Neural progenitor cell (in vitro differentiated cells): ENCODE measurements at regions not wholly inside any gene's neighbourhood (a gene's known extent, or its start where the extent isn't known, plus 50 kb on each side); places are given as distances from the start of the nearest gene placed in this dataset.

ENCODE experiments used
- DNase-seq: peaks from one replicate; pipeline ENCODE4 v3.0.0-alpha.2; 2016; ENCODE audit warnings: low spot score
- H2AFZ ChIP-seq: fragments of 200-600 bp; sonication (generic); replicated peaks from 2 replicates; pipeline ENCODE4 v1.6.1; 2016; ENCODE audit warnings: antibody characterized with exemption
- H3F3A ChIP-seq: fragments of 200-600 bp; sonication (generic); 2 replicates; pipeline ENCODE4 v1.6.1; 2016; ENCODE audit warnings: antibody characterized with exemption, low read depth
- H3K27ac ChIP-seq: fragments of 200-600 bp; sonication (generic); 2 replicates; pipeline ENCODE4 v1.5.1; 2016; ENCODE audit warnings: mild to moderate bottlenecking
- H3K27me3 ChIP-seq: fragments of 200-600 bp; sonication (generic); 2 replicates; pipeline ENCODE4 v1.6.1; 2016; ENCODE audit warnings: mild to moderate bottlenecking, moderate library complexity
- H3K36me3 ChIP-seq: fragments of 200-600 bp; sonication (generic); 2 replicates; pipeline ENCODE4 v1.5.1; 2016
- H3K4me1 ChIP-seq: fragments of 200-600 bp; sonication (generic); 2 replicates; pipeline ENCODE4 v1.6.1; 2016; ENCODE audit warnings: mixed run types
- H3K4me2 ChIP-seq: fragments of 200-600 bp; sonication (generic); 2 replicates; pipeline ENCODE4 v1.6.1; 2016
- H3K4me3 ChIP-seq: fragments of 200-600 bp; sonication (generic); 2 replicates; pipeline ENCODE4 v1.5.1; 2016
- H3K79me2 ChIP-seq: fragments of 200-600 bp; sonication (generic); 2 replicates; pipeline ENCODE4 v1.6.1; 2016; ENCODE audit warnings: low read depth
- H3K9ac ChIP-seq: fragments of 200-600 bp; sonication (generic); 2 replicates; pipeline ENCODE4 v1.6.1; 2016
- H3K9me3 ChIP-seq: fragments of 200-600 bp; sonication (generic); 2 replicates; pipeline ENCODE4 v1.5.1; 2016; ENCODE audit warnings: low read depth
- H4K20me1 ChIP-seq: fragments of 200-600 bp; sonication (generic); 2 replicates; pipeline ENCODE4 v1.6.1; 2016; ENCODE audit warnings: low read depth
- H3K27ac Mint-ChIP-seq: 3 replicates; pipeline ENCODE4 v1.8.0; 2021; ENCODE audit warnings: mixed read lengths
- H3K27me3 Mint-ChIP-seq: 2 replicates; pipeline ENCODE4 v1.8.0; 2022; ENCODE audit warnings: low read depth, mild to moderate bottlenecking, inconsistent platforms, moderate library complexity, mixed read lengths; ENCODE audit not compliant: insufficient read depth
- H3K36me3 Mint-ChIP-seq: 3 replicates; pipeline ENCODE4 v1.8.0; 2021; ENCODE audit warnings: mixed read lengths
- H3K4me1 Mint-ChIP-seq: 3 replicates; pipeline ENCODE4 v1.8.0; 2021; ENCODE audit warnings: mixed read lengths
- H3K4me3 Mint-ChIP-seq: 3 replicates; pipeline ENCODE4 v1.8.0; 2021; ENCODE audit warnings: mild to moderate bottlenecking, moderate library complexity, mixed read lengths
- H3K9me3 Mint-ChIP-seq: 3 replicates; pipeline ENCODE4 v1.8.0; 2020; ENCODE audit warnings: mixed read lengths
- CTCF ChIP-seq: fragments of 200-600 bp; sonication (generic); IDR thresholded peaks from 2 replicates; pipeline ENCODE4 v1.5.1; 2017; ENCODE audit warnings: antibody characterized with exemption, mild to moderate bottlenecking
- EZH2 ChIP-seq: fragments of 200-600 bp; sonication (generic); IDR thresholded peaks from 2 replicates; pipeline ENCODE4 v1.6.1; 2017; ENCODE audit warnings: antibody characterized with exemption, mild to moderate bottlenecking, moderate library complexity
- EZH2phosphoT487 ChIP-seq: fragments of 200-600 bp; sonication (generic); IDR thresholded peaks from 2 replicates; pipeline ENCODE4 v1.6.1; 2017; ENCODE audit warnings: antibody characterized with exemption

GRCh38 chr20:52098186-52098585, 93.4 kb downstream of the ZFP64 start:
- H3K4me2 ChIP-seq, result no peak overlapping the region
- peaks cover 2% of the 10 kb centered on the region for H3K4me1 ChIP-seq
- Mint-ChIP-seq H3K27me3 (peaks cover 10% of the 10 kb centered on the region), H3K4me3 (no peak overlapping the region), H3K27ac (no peak overlapping the region), H3K4me1 (no peaks in the 10 kb centered on the region), H3K9me3 (no peaks in the 10 kb centered on the region), H3K36me3 (no peaks in the 10 kb centered on the region)
- DNase-seq, result no peak
- TF ChIP-seq EZH2 (no peak), CTCF (no peak), EZH2phosphoT487 (no peak)
- H3K79me2 ChIP-seq, result peaks cover 11% of the 10 kb centered on the region
- H3K27ac ChIP-seq, result no peak overlapping the region
- peaks cover 11% of the 10 kb centered on the region for H3K27me3 ChIP-seq
- no peaks in the 10 kb centered on the region for H3K36me3 ChIP-seq
- no peak overlapping the region for H3K4me3 ChIP-seq
- no peaks in the 10 kb centered on the region for H3K9me3 ChIP-seq
- H3F3A ChIP-seq, result peaks cover 9% of the 10 kb centered on the region
- peaks cover 5% of the 10 kb centered on the region for H4K20me1 ChIP-seq
- H2AFZ ChIP-seq, result no peak overlapping the region
- H3K9ac ChIP-seq, result no peak overlapping the region

GRCh38 chr20:52096117-52096516, 95.5 kb downstream of the ZFP64 start:
- H3K4me3 ChIP-seq, result no peak overlapping the region

GRCh38 chr20:52094693-52095092, 96.9 kb downstream of the ZFP64 start:
- Histone ChIP-seq H3K4me2 (no peak overlapping the region), H4K20me1 (no peaks in the 10 kb centered on the region), H3K27me3 (no peaks in the 10 kb centered on the region), H3K79me2 (no peaks in the 10 kb centered on the region), H3K27ac (no peak overlapping the region), H3K9me3 (no peaks in the 10 kb centered on the region), H3K9ac (no peak overlapping the region), H3K4me1 (no peaks in the 10 kb centered on the region), H3K36me3 (no peaks in the 10 kb centered on the region), H3F3A (no peaks in the 10 kb centered on the region), H3K4me3 (no peak overlapping the region), H2AFZ (no peak overlapping the region)
- DNase-seq, result no peak
- Mint-ChIP-seq H3K36me3 (no peaks in the 10 kb centered on the region), H3K9me3 (no peaks in the 10 kb centered on the region), H3K27me3 (no peaks in the 10 kb centered on the region), H3K27ac (no peak overlapping the region), H3K4me3 (no peak overlapping the region), H3K4me1 (no peaks in the 10 kb centered on the region)
- TF ChIP-seq EZH2 (no peak), EZH2phosphoT487 (no peak), CTCF (no peak)

More at GRCh38 chr20:52096117-52096516, 95.5 kb downstream of the ZFP64 start:
- no peaks in the 10 kb centered on the region for H3K4me1 Mint-ChIP-seq
- Histone ChIP-seq H3F3A (no peaks in the 10 kb centered on the region), H3K36me3 (no peaks in the 10 kb centered on the region), H4K20me1 (no peaks in the 10 kb centered on the region), H3K4me2 (no peak overlapping the region), H3K79me2 (no peaks in the 10 kb centered on the region), H3K9me3 (no peaks in the 10 kb centered on the region), H3K27me3 (no peaks in the 10 kb centered on the region), H3K27ac (no peak overlapping the region), H3K4me1 (no peaks in the 10 kb centered on the region), H2AFZ (no peak overlapping the region), H3K9ac (no peak overlapping the region)
- no peaks in the 10 kb centered on the region for H3K27me3 Mint-ChIP-seq
- DNase-seq, result no peak
- H3K4me3 Mint-ChIP-seq, result no peak overlapping the region
- no peaks in the 10 kb centered on the region for H3K9me3 Mint-ChIP-seq
- no peak overlapping the region for H3K27ac Mint-ChIP-seq
- H3K36me3 Mint-ChIP-seq, result no peaks in the 10 kb centered on the region
- TF ChIP-seq EZH2 (no peak), EZH2phosphoT487 (no peak), CTCF (no peak)

GRCh38 chr20:52093575-52093974, 98.0 kb downstream of the ZFP64 start:
- H3K4me3 Mint-ChIP-seq, result no peak overlapping the region
- no peaks in the 10 kb centered on the region for H3K9me3 Mint-ChIP-seq
- Histone ChIP-seq H3F3A (no peaks in the 10 kb centered on the region), H2AFZ (no peak overlapping the region), H3K36me3 (no peaks in the 10 kb centered on the region), H3K27me3 (no peaks in the 10 kb centered on the region), H3K9ac (no peak overlapping the region), H4K20me1 (no peaks in the 10 kb centered on the region), H3K79me2 (no peaks in the 10 kb centered on the region), H3K27ac (no peak overlapping the region), H3K4me2 (no peak overlapping the region), H3K9me3 (no peaks in the 10 kb centered on the region), H3K4me3 (no peak overlapping the region), H3K4me1 (no peaks in the 10 kb centered on the region)
- no peaks in the 10 kb centered on the region for H3K27me3 Mint-ChIP-seq
- DNase-seq, result no peak
- peaks cover under 1% of the 10 kb centered on the region for H3K36me3 Mint-ChIP-seq
- TF ChIP-seq CTCF (no peak), EZH2 (no peak), EZH2phosphoT487 (no peak)
- no peak overlapping the region for H3K27ac Mint-ChIP-seq
- no peaks in the 10 kb centered on the region for H3K4me1 Mint-ChIP-seq
